ENCODE measurements at regions not wholly inside any gene's neighbourhood (a gene's known extent, or its start where the extent isn't known, plus 50 kb on each side); places are given as distances from the start of the nearest gene placed in this dataset.
"Not testable (repeated sequence)": the region's sequence is repeated elsewhere in the genome, so short reads cannot be mapped to it uniquely, and the experiment has no call there.

- DNase-seq, result no peak
Observed at GRCh38 chr1:56149761-56150160, 429.6 kb downstream of the PLPP3 start.

- no peak for DNase-seq
Observed at GRCh38 chr1:56148326-56149193, 430.8 kb downstream of the PLPP3 start.

- DNase-seq, result no peak
Observed at GRCh38 chr1:56147459-56147858, 431.9 kb downstream of the PLPP3 start.

- DNase-seq, result no peak
Observed at GRCh38 chr1:56147034-56147433, 432.3 kb downstream of the PLPP3 start.

- no peak for DNase-seq
Observed at GRCh38 chr1:56146449-56146848, 432.9 kb downstream of the PLPP3 start.

- no peak for DNase-seq
Observed at GRCh38 chr1:56145581-56145980, 433.8 kb downstream of the PLPP3 start.

GRCh38 chr1:56142301-56142700 lies 437.1 kb downstream of the PLPP3 start:
- DNase-seq, result no peak

GRCh38 chr1:56139836-56140235 lies 439.5 kb downstream of the PLPP3 start:
- no peak for DNase-seq

- no peak for DNase-seq
Observed at GRCh38 chr1:56137521-56138505, 441.6 kb downstream of the PLPP3 start.

GRCh38 chr1:56137090-56137489 lies 442.3 kb downstream of the PLPP3 start:
- DNase-seq, result no peak

GRCh38 chr1:56135864-56136147 lies 443.6 kb downstream of the PLPP3 start:
- no peak for DNase-seq

GRCh38 chr1:56135069-56135863 lies 444.1 kb downstream of the PLPP3 start:
- DNase-seq, result no peak

- no peak for DNase-seq
Observed at GRCh38 chr1:56133522-56134472, 445.6 kb downstream of the PLPP3 start.

GRCh38 chr1:56132520-56132919 lies 446.8 kb downstream of the PLPP3 start:
- no peak for DNase-seq

- DNase-seq, result no peak
Observed at GRCh38 chr1:56129837-56130236, 449.5 kb downstream of the PLPP3 start.

- no peak for DNase-seq
Observed at GRCh38 chr1:56125316-56125715, 454.0 kb downstream of the PLPP3 start.

- DNase-seq, result no peak
Observed at GRCh38 chr1:56123826-56124225, 455.5 kb downstream of the PLPP3 start.

GRCh38 chr1:56123421-56123820 lies 455.9 kb downstream of the PLPP3 start:
- no peak for DNase-seq

- no peak for DNase-seq
Observed at GRCh38 chr1:56120021-56120420, 459.3 kb downstream of the PLPP3 start.

- DNase-seq, result not testable (repeated sequence)
Observed at GRCh38 chr1:56118676-56119075, 460.7 kb downstream of the PLPP3 start.

GRCh38 chr1:56115701-56116100 lies 463.7 kb downstream of the PLPP3 start:
- no peak for DNase-seq

Data from right kidney (tissue), 1 donor.